Astrocyte (in vitro differentiated cells and primary cell): ENCODE measurements at regions not wholly inside any gene's neighbourhood (a gene's known extent, or its start where the extent isn't known, plus 50 kb on each side); places are given as distances from the start of the nearest gene placed in this dataset.

Experiments
- DNase-seq: peaks from one replicate; pipeline ENCODE4 v3.0.0-alpha.2; 2010; ENCODE audit warnings: low read depth
- FAIRE-seq: peaks from 2 replicates; lab custom pipeline; 2011; peaks lifted over from hg19 to GRCh38; lab: Jason Lieb, UNC
- H2AFZ ChIP-seq: 2 replicates; pipeline ENCODE4 v1.6.0; 2012; ENCODE audit warnings: low read depth, low read length, inconsistent platforms
- H3K27ac ChIP-seq: 2 replicates; pipeline ENCODE4 v1.5.1; 2011; ENCODE audit warnings: low read depth, low read length, inconsistent platforms
- H3K27me3 ChIP-seq: 2 replicates; pipeline ENCODE4 v1.6.0; 2011; ENCODE audit warnings: low read length, inconsistent platforms; ENCODE audit not compliant: insufficient read depth
- H3K36me3 ChIP-seq: 2 replicates; pipeline ENCODE4 v1.5.1; 2011; ENCODE audit warnings: low read length, inconsistent platforms; ENCODE audit not compliant: insufficient read depth
- H3K4me1 ChIP-seq: 2 replicates; pipeline ENCODE4 v1.5.1; 2011; ENCODE audit warnings: low read length, inconsistent platforms; ENCODE audit not compliant: insufficient read depth
- H3K4me2 ChIP-seq: 2 replicates; pipeline ENCODE4 v1.6.0; 2012; ENCODE audit warnings: low read length, inconsistent platforms
- H3K4me3 ChIP-seq: 2 replicates; pipeline ENCODE4 v1.5.1; 2011; ENCODE audit warnings: low read depth, mild to moderate bottlenecking, low read length, inconsistent platforms; ENCODE audit not compliant: insufficient read depth
- H3K79me2 ChIP-seq: 2 replicates; pipeline ENCODE4 v1.6.0; 2012; ENCODE audit warnings: mild to moderate bottlenecking, low read length, inconsistent platforms; ENCODE audit not compliant: insufficient read depth
- H3K9ac ChIP-seq: 2 replicates; pipeline ENCODE4 v1.6.0; 2012; ENCODE audit warnings: mild to moderate bottlenecking, low read length, inconsistent platforms
- H3K9me3 ChIP-seq: 2 replicates; pipeline ENCODE4 v1.5.1; 2012; ENCODE audit warnings: low read depth, mild to moderate bottlenecking, low read length, inconsistent platforms; ENCODE audit not compliant: insufficient read depth
- H4K20me1 ChIP-seq: 2 replicates; pipeline ENCODE4 v1.6.0; 2012; ENCODE audit warnings: low read length, inconsistent platforms; ENCODE audit not compliant: insufficient read depth
- H3K27ac Mint-ChIP-seq: one replicate; pipeline ENCODE4 v1.8.0; 2021; ENCODE audit warnings: mild to moderate bottlenecking, mixed read lengths; ENCODE audit not compliant: unreplicated experiment
- H3K27me3 Mint-ChIP-seq: one replicate; pipeline ENCODE4 v1.8.0; 2021; ENCODE audit warnings: low read depth, mixed read lengths; ENCODE audit not compliant: unreplicated experiment
- H3K36me3 Mint-ChIP-seq: one replicate; pipeline ENCODE4 v1.8.0; 2021; ENCODE audit warnings: low read depth, mixed read lengths; ENCODE audit not compliant: unreplicated experiment
- H3K4me1 Mint-ChIP-seq: one replicate; pipeline ENCODE4 v1.8.0; 2021; ENCODE audit warnings: low read depth, mixed read lengths; ENCODE audit not compliant: unreplicated experiment
- H3K4me3 Mint-ChIP-seq: one replicate; pipeline ENCODE4 v1.8.0; 2021; ENCODE audit warnings: mild to moderate bottlenecking, moderate library complexity, mixed read lengths; ENCODE audit not compliant: unreplicated experiment
- H3K9me3 Mint-ChIP-seq: one replicate; pipeline ENCODE4 v1.8.0; 2021; ENCODE audit warnings: mild to moderate bottlenecking, mixed read lengths; ENCODE audit not compliant: unreplicated experiment
- CTCF ChIP-seq: IDR thresholded peaks from 2 replicates; pipeline ENCODE4 v1.5.1; 2011; ENCODE audit warnings: low read depth, mild to moderate bottlenecking, inconsistent platforms, low read length, moderate library complexity; ENCODE audit not compliant: insufficient read depth
- EZH2 ChIP-seq: IDR thresholded peaks from 2 replicates; pipeline ENCODE4 v1.6.1; 2012; ENCODE audit warnings: mild to moderate bottlenecking, low read length, inconsistent platforms; ENCODE audit not compliant: insufficient read depth

GRCh38 chr5:91839233-91839632 is 456.1 kb upstream of the ARRDC3 start:
- Histone ChIP-seq H3K27me3 (no peaks in the 10 kb centered on the region), H3K9me3 (no peaks in the 10 kb centered on the region), H3K27ac (no peak overlapping the region), H4K20me1 (no peaks in the 10 kb centered on the region), H3K79me2 (no peaks in the 10 kb centered on the region), H3K9ac (no peak overlapping the region), H2AFZ (no peak overlapping the region), H3K4me2 (no peak overlapping the region), H3K4me1 (no peaks in the 10 kb centered on the region), H3K4me3 (no peak overlapping the region), H3K36me3 (no peaks in the 10 kb centered on the region)
- TF ChIP-seq CTCF (no peak), EZH2 (no peak)
- H3K36me3 Mint-ChIP-seq: no peaks in the 10 kb centered on the region
- FAIRE-seq: no peak
- DNase-seq: no peak
- H3K4me3 Mint-ChIP-seq: no peak overlapping the region
- H3K27me3 Mint-ChIP-seq: no peaks in the 10 kb centered on the region
- no peaks in the 10 kb centered on the region for H3K9me3 Mint-ChIP-seq
- no peaks in the 10 kb centered on the region for H3K4me1 Mint-ChIP-seq
- H3K27ac Mint-ChIP-seq: no peak overlapping the region

- no peaks in the 10 kb centered on the region for H3K4me1 ChIP-seq
- no peak for FAIRE-seq
- Mint-ChIP-seq H3K36me3 (no peaks in the 10 kb centered on the region), H3K4me3 (no peak overlapping the region), H3K4me1 (peaks cover 2% of the 10 kb centered on the region), H3K27me3 (no peaks in the 10 kb centered on the region), H3K27ac (no peak overlapping the region), H3K9me3 (no peaks in the 10 kb centered on the region)
- H3K9me3 ChIP-seq: no peaks in the 10 kb centered on the region
- H3K4me2 ChIP-seq: no peak overlapping the region
- no peaks in the 10 kb centered on the region for H3K27me3 ChIP-seq
- H3K27ac ChIP-seq: no peak overlapping the region
- H4K20me1 ChIP-seq: no peaks in the 10 kb centered on the region
- H3K4me3 ChIP-seq: no peak overlapping the region
- no peaks in the 10 kb centered on the region for H3K36me3 ChIP-seq
- H3K79me2 ChIP-seq: no peaks in the 10 kb centered on the region
- H2AFZ ChIP-seq: no peak overlapping the region
- H3K9ac ChIP-seq: no peak overlapping the region
- TF ChIP-seq CTCF (no peak), EZH2 (no peak)
- no peak for DNase-seq
Measured at GRCh38 chr5:91830361-91830953, 447.3 kb upstream of the ARRDC3 start.

GRCh38 chr5:91825618-91826017 is 442.5 kb upstream of the ARRDC3 start:
- no peak overlapping the region for H3K4me3 ChIP-seq
- H3K27ac ChIP-seq: no peak overlapping the region
- H4K20me1 ChIP-seq: no peaks in the 10 kb centered on the region
- no peak overlapping the region for H2AFZ ChIP-seq
- Mint-ChIP-seq H3K9me3 (no peaks in the 10 kb centered on the region), H3K4me1 (peaks cover 2% of the 10 kb centered on the region), H3K27me3 (no peaks in the 10 kb centered on the region), H3K4me3 (no peak overlapping the region), H3K36me3 (no peaks in the 10 kb centered on the region), H3K27ac (no peak overlapping the region)
- no peak for DNase-seq
- H3K27me3 ChIP-seq: no peaks in the 10 kb centered on the region
- no peak for FAIRE-seq
- no peaks in the 10 kb centered on the region for H3K79me2 ChIP-seq
- H3K9ac ChIP-seq: no peak overlapping the region
- H3K4me2 ChIP-seq: no peak overlapping the region
- no peaks in the 10 kb centered on the region for H3K9me3 ChIP-seq
- H3K36me3 ChIP-seq: no peaks in the 10 kb centered on the region
- no peaks in the 10 kb centered on the region for H3K4me1 ChIP-seq
- TF ChIP-seq EZH2 (no peak), CTCF (no peak)
